Hematopoietic multipotent progenitor cell treated with erythropoietin and hydrocortisone succinate and interleukin-3 and kit ligand, for 4 days (in vitro differentiated cells): ENCODE measurements at regions not wholly inside any gene's neighbourhood (a gene's known extent, or its start where the extent isn't known, plus 50 kb on each side); places are given as distances from the start of the nearest gene placed in this dataset.
A peak's percentile ranks its signal among the peaks of the same experiment; 100 is the strongest.
"Not testable (repeated sequence)": the region's sequence is repeated elsewhere in the genome, so short reads cannot be mapped to it uniquely, and the experiment has no call there.

Experiments
- DNase-seq: peaks from one replicate; pipeline ENCODE4 v3.0.0-alpha.2; 2015

DNA sequence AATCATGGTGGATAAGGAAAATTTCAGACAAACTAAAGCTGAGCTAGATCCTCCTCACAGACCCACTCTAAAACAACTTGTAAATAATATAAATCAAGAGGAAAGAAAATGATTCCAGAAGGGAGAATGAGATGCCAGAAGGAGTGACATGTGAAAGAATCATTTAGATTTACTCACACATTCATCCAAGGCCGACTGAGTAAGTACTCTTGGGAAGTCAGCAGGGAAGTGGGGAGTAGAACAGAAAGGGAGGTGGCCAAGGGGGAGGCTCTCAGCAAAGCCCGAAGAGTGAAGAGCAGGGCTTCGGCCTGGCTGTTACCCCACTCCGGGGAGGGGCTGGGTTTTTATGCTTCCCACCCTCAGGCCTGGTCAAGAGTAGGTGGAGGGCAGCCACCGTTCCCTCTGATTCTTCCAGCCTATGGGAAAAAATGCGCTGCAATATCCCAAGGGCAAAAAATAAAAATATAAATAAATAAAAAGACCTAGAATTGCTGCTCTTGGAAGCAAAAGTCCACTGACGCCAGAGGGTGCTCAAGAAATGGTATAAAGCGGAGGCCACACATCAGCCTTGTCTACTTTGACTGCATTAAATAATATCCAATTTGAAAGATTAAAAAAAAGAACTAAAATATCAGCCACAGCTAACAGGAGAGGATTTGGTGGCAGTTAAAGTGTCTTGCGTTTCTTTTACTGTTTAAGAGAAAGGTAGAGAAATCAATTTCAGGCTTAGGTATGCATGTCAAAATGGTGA lies 110.2 kb upstream of the COL5A1 start:
- no peak for DNase-seq

DNA sequence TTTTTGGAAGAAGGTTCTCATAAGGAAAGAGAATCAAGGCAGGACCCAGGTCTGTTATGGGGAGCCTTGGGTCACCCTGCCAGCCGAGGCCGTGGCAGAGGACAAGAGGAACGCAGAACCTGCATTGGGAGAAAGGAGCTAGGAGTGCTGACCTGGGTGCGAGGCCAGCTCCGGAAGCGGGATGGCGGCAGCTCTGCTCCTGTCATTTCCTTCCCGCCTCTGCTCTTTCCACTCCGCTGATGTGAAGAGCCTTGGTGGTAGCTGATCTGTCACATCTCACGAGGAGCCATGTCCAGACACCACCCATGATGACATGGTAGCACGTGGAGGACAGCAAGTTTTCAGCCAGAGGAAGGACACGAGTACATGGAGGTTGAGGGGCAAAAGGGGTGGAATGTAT lies 109.5 kb upstream of the COL5A1 start:
- DNase-seq: no peak

DNA sequence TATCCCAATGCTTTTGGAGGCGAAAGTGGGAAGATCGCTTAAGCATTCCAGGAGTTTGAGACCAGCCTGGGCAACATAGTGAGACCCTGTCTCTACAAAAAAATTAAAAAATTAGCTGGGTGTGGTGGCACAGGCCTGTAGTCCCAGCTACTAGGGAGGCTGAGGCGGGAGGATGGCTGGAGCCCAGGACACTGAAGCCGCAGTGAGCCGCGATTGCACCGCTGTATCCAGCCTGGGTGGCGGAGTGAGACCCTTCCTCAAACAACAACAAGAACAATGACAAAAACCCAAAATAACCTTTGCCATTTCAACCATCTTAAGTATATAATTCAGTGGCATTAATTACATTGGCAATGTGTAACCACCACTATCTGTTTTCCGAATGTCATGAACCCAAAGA lies 108.9 kb upstream of the COL5A1 start:
- not testable (repeated sequence) for DNase-seq

DNA sequence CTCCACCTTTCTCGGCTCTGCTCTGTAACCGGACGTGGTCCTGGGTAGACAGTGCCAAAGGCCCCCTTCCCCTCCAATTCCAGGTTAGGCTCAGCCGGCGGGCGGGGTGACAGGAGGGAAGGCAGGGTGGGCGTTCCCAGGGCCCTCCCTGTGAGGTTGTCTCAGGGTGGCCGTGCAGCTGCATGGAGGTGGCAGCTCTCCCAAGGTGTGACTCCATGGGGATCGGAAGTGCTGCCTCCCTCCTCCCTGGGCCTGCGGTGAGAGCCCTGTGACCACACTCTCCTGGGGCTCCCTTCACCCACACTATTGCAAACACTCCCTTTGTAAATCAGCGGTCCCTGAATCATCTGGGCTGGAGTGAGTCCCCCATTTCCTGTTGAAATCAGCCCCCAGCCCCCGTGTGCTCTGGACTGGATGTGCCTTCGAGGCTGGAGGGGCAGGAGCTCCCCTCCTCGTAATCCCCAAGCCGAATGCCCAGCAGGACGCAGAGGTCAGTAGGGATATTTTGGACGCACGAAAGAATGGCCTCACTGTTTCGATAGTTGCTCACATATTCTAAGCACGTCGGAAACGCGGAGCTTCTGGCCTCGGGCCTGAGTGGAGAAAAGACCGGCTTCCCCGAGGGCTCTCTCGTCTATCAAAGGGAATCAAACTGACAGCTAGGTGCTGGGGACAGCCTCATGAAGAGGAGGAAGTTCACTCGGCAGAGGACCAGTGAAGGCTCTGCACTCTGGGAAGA lies 107.6 kb upstream of the COL5A1 start:
- DNase-seq: no peak

DNA sequence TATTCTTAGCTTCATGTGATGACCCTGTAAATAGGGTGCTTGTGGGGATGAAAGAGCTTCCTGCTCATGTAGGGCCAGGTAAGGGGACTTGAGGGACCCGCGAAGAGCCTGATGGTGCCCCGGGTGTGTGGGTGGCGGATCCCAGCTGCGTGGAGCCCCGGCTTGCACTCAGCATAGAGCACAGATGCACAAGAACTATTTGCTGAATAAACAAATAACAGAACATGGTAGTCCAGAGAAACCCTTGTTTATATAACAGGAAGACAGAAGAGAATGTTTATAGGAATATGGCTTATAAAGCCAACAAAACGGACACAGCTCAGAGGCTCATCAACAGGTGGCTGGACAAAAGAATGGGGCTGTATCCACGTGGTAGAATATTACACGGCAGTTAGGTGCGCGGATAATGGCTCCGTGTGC lies 106.9 kb upstream of the COL5A1 start:
- no peak for DNase-seq

DNA sequence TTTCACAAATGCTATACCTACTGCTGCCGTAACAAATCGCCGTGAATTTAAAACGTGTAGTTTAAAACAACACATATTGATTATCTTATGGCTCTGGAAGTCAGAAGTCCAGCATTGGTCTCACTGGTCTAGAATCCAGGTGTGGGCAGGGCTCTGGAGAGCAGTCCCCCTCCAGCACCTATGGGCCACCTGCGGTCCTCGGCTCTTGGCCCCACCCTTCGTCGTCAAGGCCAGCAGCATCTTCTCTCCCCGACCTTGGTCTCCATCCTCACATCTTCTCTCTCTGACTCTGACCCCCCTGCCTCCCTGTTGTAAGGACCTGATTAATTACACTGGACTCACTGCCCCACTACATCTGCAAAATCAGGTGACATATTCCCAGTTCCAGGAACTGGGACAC lies 106.4 kb upstream of the COL5A1 start:
- DNase-seq: no peak

DNA sequence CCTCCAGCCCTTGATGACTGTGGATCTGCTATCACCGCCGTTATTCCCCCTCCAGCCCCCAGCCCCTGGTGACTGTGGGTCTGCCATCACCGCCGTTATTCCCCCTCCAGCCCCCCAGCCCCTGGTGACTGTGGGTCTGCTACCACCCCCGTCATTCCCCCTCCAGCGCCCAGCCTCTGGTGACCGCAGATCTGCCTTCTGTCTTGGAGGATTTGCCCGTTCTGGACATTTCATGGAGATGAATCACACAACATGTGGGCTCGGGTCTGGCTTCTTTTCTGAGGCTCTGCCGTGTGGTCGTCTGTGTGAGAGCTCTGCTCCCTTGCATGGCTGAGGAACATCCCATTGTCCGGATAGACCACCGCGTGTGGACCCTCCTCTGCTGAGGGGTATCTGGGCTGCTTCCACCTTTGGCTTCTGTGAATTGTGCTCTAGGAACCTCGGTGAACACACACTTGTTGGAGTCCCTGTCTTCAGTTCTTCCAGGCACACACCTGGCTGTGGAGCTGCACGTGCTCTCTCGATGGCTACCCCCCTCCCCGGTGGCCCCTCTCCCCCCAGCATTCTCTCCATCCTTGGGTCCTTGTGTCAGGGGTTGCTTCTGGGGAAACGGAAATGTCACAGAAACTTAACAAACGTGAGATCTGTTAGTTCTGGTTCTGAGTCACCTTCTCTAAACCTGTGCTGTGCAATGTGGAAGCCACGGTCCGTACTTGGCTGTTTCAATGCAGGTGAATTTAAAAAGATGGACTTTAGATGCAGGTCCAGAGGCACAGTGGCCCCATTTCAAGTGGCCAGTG lies 105.3 kb upstream of the COL5A1 start:
- no peak for DNase-seq

DNA sequence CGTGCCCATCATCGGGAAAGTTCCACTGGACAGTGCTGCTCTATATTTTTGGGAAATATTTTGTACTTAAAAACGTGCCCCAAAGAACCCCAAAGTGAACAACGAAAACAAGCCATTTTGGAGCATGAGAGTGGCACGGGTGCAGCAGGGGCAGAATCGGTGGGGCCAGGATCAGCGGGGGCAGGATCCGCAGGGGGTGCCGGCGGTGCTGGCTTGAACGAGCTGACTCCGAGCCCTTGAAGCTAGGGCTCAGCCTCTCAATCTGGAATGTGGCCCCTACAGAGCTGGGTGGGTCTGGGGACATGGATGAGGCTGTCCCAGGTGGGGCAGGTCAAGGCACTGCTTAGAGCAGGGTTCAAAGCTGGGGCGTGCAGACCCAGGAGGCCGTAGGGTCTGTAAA lies 104.7 kb upstream of the COL5A1 start:
- no peak for DNase-seq

DNA sequence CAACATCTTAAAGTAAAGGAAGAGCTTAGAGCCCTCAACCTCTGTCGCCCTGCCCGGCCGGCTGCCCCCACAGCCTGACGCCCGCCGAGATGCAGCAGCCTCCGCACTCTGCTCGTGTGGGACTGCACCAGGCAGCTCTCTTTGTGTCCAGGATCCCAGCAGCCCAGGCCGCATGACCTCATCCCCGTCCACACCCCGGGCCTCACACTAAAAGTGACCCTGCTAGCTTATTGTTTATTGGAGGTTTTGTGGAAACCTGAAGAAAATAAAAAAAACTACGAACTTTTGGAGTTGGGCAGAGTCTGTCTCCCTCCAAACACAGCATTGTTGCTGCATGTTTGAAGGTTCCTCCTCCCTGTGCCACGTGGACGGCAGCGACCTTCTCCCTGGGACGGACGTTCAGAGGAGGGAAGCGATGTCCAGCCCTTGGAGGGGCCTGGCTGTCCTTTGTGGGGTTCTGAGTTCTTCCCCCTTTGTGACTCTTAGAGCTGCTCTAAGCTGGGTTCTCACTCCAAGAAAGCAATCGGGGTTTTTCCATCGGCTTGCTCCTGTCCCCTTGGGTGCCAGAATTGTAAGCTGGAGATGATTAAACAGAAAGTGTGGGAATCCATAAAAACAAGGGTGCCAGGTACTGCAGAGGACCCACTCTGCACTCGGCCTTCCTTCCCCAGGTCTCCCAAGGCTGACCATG lies 103.5 kb upstream of the COL5A1 start:
- DNase-seq: no peak

DNA sequence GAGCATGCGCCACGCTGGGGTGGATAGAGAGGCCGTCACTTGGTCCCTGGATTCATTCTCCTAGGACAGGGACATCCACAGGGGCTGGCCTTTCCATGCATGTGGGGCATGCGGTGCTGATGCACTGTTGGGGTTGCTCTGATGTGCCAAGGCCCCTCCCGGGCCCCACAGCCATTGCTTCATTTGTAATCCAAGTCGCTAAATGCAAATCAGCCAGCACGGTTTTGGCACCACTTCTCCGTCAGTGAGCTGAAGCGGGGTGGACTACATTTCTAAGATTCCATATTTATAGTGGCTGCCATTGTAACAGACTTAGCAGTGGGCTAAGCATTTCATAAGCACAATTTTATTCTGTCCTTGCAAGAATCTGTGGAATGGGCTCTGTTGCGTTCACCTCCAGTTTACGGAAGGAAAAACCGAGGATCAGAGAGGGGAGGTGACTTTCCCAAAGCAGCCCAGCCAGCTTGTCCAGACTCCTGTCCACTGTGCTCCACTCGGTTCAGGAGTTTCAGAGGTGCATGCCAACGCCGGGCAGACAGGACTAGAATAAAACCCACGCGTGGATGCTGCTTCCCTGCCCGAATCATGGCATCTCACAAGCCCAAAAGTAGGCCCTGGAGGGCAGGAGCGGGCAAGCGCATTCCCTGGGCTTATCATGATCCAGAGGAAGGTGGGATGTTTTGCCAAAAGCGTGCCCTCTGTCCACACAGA lies 102.6 kb upstream of the COL5A1 start:
- DNase-seq: no peak

DNA sequence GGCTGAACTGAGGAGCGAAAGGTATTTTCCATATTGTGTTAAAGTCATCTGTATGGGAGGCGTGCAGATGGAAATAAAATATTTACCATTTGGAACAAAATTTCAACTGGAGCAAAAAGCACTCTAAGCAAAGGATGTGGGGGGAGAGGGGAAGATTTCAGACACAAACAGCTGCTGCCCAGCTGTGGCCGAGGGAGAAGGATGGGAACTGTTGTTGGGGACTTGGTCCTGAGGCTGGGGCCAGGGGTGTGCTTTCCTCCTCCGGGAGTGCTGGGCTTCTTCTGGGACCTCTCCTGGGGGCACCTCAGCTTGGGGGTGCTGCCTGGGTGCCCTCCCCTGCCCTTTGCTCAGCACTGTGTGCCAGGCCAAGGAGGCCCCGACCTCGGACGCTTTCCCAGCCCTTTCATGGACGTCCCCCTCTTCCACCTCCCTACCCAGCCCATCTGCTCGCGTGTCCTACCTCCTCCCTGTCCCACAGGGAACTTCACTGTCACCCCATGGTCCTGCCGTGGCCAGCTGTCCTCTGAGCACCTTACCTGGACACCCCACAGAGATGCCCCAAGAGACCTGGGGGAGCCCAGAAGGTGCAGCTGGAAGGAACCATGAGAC lies 101.9 kb upstream of the COL5A1 start:
- DNase-seq: no peak

DNA sequence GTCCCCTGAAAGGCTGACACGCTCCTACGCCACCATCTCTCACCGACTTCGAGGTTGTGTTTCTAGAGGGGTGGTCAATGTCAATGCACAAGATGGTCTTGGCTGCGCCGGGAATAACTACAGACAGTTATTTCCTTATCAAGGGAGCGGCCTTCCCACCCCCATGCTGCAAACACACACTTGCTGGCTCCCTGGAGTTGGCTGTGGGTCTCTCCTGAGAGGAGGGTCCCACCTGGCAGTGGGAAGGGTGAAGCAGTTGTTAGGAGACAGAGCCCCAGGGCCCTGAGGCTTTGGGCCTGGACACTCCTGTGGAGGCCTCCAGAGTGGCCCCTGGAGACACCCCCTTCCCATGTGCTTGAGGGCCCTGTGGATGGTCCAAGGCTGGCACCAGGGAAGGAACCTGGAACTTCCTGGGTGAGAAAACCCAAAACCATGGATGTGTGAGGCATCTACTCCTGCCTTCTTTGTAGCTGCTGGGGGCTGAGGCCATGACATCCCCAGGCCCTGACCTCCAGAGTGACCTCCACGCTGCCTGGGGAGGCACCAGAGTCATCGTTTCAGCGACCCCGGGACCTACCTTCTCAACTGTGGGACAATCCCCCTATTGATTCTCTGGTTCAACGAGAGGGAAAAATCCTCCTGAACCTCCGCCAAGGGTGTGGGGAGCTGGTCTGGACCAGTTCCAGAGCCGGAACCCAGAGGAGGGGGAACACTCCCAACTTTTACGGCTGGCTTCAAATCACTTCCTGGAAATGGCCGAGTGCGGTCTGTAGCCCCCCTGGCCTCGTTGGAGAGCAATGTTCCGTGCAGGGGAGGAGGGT lies 101.1 kb upstream of the COL5A1 start:
- DNase-seq: no peak

DNA sequence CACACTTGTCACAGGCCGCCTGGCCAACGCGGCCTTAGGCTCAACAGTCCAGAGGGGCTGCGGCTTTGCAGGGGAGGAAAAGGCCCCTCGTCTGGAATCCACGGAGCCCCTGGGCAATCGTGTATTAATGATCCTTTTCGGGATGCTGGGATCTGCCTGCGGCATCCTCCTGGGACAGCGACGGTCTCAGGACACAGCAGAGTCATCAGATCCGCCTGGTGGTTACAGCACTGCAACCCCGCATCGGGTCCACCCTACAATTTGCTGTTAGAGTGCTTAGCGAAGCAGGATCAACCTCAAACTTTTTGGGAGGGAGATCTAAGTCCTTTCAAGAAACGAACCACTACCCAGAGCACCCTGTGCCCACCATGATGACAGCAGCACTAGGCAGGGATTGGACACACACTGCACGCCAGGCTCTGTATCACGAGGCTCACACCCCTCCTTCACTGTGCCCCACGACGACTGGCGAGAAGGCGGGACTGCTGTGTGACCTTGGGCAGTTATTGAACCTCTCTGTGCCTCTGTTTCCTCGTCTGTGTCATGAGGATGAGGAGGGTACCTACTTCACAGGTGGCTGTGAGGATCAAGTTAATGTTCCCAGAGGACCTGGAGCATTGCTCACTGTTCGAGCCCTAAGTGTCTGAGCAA lies 100.4 kb upstream of the COL5A1 start:
- no peak for DNase-seq

DNA sequence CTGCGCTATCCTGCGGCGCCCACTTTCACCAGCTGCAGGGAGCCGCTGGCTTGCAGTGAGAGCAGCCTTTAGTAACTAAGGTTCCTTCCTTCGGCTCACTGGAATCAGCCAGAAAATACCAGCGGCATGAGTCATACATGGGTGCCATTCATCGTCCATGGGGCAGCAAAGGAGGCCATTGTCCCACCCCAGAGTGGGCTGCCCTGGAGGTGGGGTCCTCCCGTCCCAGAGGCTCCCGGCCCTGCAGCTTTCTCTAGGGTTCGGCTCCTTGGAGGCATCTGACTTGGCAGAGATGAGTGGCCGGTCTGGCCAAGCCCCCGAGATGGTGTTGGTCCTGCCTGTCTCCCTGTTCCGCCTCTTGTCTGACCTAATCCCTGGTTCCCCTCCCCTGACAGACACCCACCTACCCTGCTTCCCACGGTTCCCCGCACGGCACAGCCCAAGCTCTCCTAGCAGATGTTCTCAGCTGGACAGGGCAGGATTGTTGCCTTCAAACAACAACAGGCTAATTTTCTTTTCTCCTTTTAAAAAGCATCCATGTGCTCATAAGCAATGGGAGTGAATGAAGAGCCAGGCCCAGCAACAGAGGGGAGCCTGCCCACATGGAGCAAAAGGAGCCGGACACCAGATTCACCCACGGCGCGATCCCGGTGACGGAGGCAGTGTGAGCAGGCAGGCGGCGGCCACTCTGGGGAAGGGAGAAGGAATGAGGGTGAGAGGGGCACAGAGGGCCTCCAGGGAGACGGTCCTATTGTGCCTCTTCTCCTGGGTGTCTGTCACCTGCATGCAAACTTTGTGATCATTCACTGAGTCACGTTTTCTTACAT lies 97.0 kb upstream of the COL5A1 start:
- DNase-seq: no peak

DNA sequence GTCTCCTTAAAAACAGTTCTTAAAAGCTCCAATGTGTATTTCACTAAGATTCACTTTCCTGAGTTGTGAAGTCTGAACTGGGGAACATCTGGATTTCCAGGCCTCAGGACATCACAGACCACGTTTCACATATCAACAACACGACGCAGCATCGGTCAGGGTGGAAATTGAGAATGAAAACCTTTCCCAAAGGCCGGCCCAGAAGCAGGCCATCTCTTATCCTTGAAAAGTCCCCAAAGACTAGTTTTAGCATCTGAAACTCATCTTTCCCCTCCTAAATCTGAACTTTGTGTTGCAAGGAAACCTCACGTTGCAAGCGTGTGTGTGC lies 96.4 kb upstream of the COL5A1 start:
- DNase-seq: no peak

DNA sequence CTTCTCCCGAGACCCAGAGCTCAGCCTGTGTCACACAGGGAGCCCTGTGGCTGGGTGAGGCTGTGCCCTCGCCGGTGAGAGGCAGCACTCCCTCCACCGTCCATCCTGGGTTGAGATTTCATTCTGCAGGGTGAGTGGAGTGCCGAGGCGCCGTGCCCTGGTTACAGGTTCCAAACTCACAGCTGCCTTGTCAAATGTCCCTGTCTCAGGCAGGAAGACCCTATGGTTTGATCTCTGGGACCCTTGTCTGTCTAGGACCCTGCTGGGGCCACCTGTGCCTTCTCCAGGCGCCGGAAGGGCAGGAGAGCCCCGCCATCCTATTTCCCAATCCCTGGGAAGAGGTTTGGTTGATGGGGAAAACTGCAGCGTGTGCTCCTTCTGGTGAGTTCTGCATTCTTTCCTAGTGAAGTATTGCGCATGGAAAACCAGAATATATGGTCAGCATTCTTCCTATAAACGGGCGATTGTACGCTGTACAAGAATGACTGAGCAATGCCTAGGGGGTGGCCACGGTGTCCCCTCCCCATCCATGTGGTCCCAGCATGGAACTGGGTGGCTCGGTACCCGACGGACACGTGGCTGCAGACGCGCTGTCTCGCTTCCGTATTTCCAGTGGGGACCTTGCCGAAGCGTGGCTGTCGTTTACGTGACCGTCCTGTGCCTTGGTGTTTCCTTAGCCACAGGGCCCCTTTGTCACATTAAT lies 95.9 kb upstream of the COL5A1 start:
- DNase-seq: peak; percentile 13

DNA sequence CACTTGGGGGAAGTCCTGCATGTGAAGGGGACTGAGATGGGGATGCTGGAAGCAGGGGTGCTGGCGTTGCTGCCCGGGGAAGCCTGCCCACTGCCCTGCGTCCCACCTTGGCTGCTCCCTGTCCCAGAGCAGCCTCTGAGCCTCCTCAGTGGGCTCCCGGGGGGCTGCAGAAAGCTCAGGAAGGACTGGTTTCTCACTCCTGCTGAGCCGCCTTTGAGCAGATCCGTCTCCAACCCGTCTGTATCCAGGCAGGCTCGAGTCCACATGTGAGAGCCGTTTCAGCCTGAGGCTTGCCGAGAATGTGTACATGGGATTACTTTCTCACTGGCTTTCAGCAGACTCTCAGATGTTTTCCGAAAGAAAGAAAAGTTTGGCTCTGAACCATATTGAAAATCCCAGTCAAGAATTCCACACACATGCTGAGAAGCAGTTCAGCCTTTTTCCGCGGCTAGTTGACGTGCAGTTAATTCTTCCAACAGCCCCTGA lies 95.3 kb upstream of the COL5A1 start:
- DNase-seq: no peak

DNA sequence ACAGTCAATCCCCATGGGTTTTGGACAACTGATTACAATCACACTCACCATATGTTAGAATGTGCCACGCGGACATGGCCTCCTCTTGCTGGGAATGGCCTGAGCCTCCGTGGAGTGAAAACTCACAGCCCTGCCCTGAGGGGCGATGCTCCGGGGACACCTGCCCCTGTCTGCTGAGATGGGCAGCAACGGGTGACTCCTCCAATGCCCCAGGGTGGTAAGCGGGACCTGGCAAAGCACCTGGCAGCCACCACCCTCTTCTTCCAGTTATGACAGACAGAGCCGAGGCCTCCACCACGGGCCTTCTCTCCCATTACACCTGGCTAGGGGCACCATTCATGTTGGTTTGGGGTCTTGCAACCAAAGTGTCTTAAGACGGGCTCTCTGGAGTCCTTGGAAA lies 94.9 kb upstream of the COL5A1 start:
- no peak for DNase-seq
